Activated CD4-positive, alpha-beta T cell treated with anti-CD3 and anti-CD28 coated beads for 1 hour (primary cell): ENCODE measurements at regions not wholly inside any gene's neighbourhood (a gene's known extent, or its start where the extent isn't known, plus 50 kb on each side); places are given as distances from the start of the nearest gene placed in this dataset.
"Not testable (repeated sequence)": the region's sequence is repeated elsewhere in the genome, so short reads cannot be mapped to it uniquely, and the experiment has no call there.

Source experiments
- DNase-seq: peaks from one replicate; pipeline ENCODE4 v3.0.0-alpha.2; 2020

GRCh38 chr2:132220589-132220988 is 58.8 kb upstream of the ANKRD30BL start:
- DNase-seq: not testable (repeated sequence)

GRCh38 chr2:132221886-132222285 is 60.1 kb upstream of the ANKRD30BL start:
- DNase-seq: not testable (repeated sequence)

- no peak for DNase-seq
These were observed 90.6 kb upstream of the ANKRD30BL start for GRCh38 chr2:132252191-132252893.

- DNase-seq: no peak
These were observed 91.1 kb upstream of the ANKRD30BL start for GRCh38 chr2:132252894-132253264.

GRCh38 chr2:132253496-132254305 is 91.9 kb upstream of the ANKRD30BL start:
- DNase-seq: no peak

GRCh38 chr2:132254306-132254919 is 92.7 kb upstream of the ANKRD30BL start:
- not testable (repeated sequence) for DNase-seq

GRCh38 chr2:132255714-132256113 is 94.0 kb upstream of the ANKRD30BL start:
- no peak for DNase-seq

- no peak for DNase-seq
These were observed 94.6 kb upstream of the ANKRD30BL start for GRCh38 chr2:132256251-132256902.

- DNase-seq: not testable (repeated sequence)
These were observed 95.2 kb upstream of the ANKRD30BL start for GRCh38 chr2:132256903-132257300.

- not testable (repeated sequence) for DNase-seq
These were observed 95.8 kb upstream of the ANKRD30BL start for GRCh38 chr2:132257301-132258171.

- DNase-seq: not testable (repeated sequence)
These were observed 97.5 kb upstream of the ANKRD30BL start for GRCh38 chr2:132259276-132259675.

GRCh38 chr2:132265595-132265994 is 103.8 kb upstream of the ANKRD30BL start:
- DNase-seq: not testable (repeated sequence)

- no peak for DNase-seq
These were observed 105.3 kb upstream of the ANKRD30BL start for GRCh38 chr2:132267105-132267497.

- DNase-seq: not testable (repeated sequence)
These were observed 105.9 kb upstream of the ANKRD30BL start for GRCh38 chr2:132267498-132268283.

GRCh38 chr2:132268284-132268976 is 106.7 kb upstream of the ANKRD30BL start:
- peak; percentile 24 for DNase-seq

- DNase-seq: no peak
These were observed 107.3 kb upstream of the ANKRD30BL start for GRCh38 chr2:132268977-132269523.

- no peak for DNase-seq
These were observed 108.5 kb upstream of the ANKRD30BL start for GRCh38 chr2:132270255-132270654.

- no peak for DNase-seq
These were observed 109.3 kb upstream of the ANKRD30BL start for GRCh38 chr2:132270981-132271546.

GRCh38 chr2:132271794-132272193 is 110.0 kb upstream of the ANKRD30BL start:
- not testable (repeated sequence) for DNase-seq

GRCh38 chr2:132272713-132273112 is 111.0 kb upstream of the ANKRD30BL start:
- no peak for DNase-seq
